ENCODE measurements at regions not wholly inside any gene's neighbourhood (a gene's known extent, or its start where the extent isn't known, plus 50 kb on each side); places are given as distances from the start of the nearest gene placed in this dataset.
"Not testable (repeated sequence)": the region's sequence is repeated elsewhere in the genome, so short reads cannot be mapped to it uniquely, and the experiment has no call there.

DNA sequence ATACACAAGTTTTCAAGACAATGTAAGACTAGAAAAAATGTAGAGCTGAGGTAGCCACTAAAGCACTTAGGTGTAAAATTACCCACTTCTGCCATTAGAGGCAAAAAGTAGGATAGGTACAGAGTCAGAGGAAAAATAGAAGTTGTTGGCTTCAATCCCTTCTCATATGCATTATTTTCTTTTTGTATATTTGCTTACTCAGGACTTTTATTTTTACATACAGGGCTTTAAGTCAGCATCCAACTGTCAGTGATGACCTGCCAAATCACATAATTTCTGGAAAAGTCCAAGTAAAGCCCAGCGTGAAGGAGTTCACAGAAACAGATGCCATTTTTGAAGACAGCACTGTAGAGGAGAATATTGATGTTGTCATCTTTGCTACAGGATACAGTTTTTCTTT lies 211.0 kb upstream of the POGK start:
- Histone ChIP-seq H3K79me2 (ENCODE audit: insufficient read depth) (no peaks in the 10 kb centered on the region), H3K27ac (no peak overlapping the region), H3K9me3 (ENCODE audit: low read depth) (no peaks in the 10 kb centered on the region)

DNA sequence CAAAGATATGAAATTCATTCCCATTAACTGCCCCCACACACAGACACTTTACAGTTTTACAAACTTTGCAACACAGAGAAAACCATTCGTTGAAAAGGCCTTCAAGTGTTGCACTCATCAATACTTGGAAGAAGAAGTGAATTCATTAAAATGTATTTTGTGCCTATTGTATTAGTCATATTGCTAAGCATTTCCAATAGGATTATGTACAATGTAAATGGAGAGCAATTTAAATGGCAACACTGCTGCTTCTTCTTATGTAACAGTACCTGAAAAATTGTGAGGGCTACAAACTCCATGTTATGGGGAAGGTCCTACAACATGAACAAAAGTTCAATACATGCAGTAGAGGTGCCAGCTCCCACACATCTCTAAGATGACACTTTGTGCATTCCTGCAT lies 209.3 kb upstream of the POGK start:
- H3K9ac ChIP-seq = no peak overlapping the region
- H3F3A ChIP-seq (ENCODE audit: insufficient read depth) = no peaks in the 10 kb centered on the region
- H2AFZ ChIP-seq = no peak overlapping the region
- 0% methylated on average over 1 of the region's 1 CpG for WGBS, 2 experiments (ENCODE audit: low coverage in 1 of 2, low lambda C conversion rate in 2 of 2, missing lambda C conversion rate in 2 of 2)
- H4K20me1 ChIP-seq (ENCODE audit: insufficient read depth) = no peaks in the 10 kb centered on the region
- no peaks in the 10 kb centered on the region for H3K27me3 ChIP-seq (replicated peaks; ENCODE audit: insufficient read depth)
- TF ChIP-seq EZH2phosphoT487 (IDR thresholded peaks at IDR 0.05; ENCODE audit: insufficient read depth, low read depth) = no peak
- TF ChIP-seq EZH2 (IDR thresholded peaks at IDR 0.05; ENCODE audit: insufficient read depth, poor library complexity, severe bottlenecking) = no peak
- no peak for DNase-seq
- H3K27ac ChIP-seq = no peak overlapping the region
- H3K4me3 ChIP-seq = no peak overlapping the region
- no peaks in the 10 kb centered on the region for H3K9me3 ChIP-seq (ENCODE audit: low read depth)
- H3K36me3 ChIP-seq (ENCODE audit: low read depth) = no peaks in the 10 kb centered on the region
- no peak overlapping the region for H3K4me2 ChIP-seq (ENCODE audit: unreplicated experiment)
- H3K79me2 ChIP-seq (ENCODE audit: insufficient read depth) = no peaks in the 10 kb centered on the region
- H3K9me2 ChIP-seq (ENCODE audit: insufficient read depth) = no peaks in the 10 kb centered on the region
- in situ Hi-C loops (cut with MboI) = no loop called here
- H3K4me1 ChIP-seq (ENCODE audit: insufficient read depth) = no peaks in the 10 kb centered on the region

More for the DNA sequence above, 211.0 kb upstream of the POGK start:
- H3K9ac ChIP-seq = no peak overlapping the region
- no peak overlapping the region for H3K4me3 ChIP-seq
- 9 to 13% methylated on average over 1 of the region's 1 CpG for WGBS, 2 experiments (ENCODE audit: low coverage in 1 of 2, low lambda C conversion rate in 2 of 2, missing lambda C conversion rate in 2 of 2)
- no peaks in the 10 kb centered on the region for H3K36me3 ChIP-seq (ENCODE audit: low read depth)
- no peak for DNase-seq
- TF ChIP-seq EZH2 (IDR thresholded peaks at IDR 0.05; ENCODE audit: insufficient read depth, poor library complexity, severe bottlenecking) = no peak
- TF ChIP-seq EZH2phosphoT487 (IDR thresholded peaks at IDR 0.05; ENCODE audit: insufficient read depth, low read depth) = no peak
- H3K27me3 ChIP-seq (replicated peaks; ENCODE audit: insufficient read depth) = no peaks in the 10 kb centered on the region
- no peaks in the 10 kb centered on the region for H3K4me1 ChIP-seq (ENCODE audit: insufficient read depth)
- H3K4me2 ChIP-seq (ENCODE audit: unreplicated experiment) = no peak overlapping the region
- no peaks in the 10 kb centered on the region for H3K9me2 ChIP-seq (ENCODE audit: insufficient read depth)
- no peaks in the 10 kb centered on the region for H4K20me1 ChIP-seq (ENCODE audit: insufficient read depth)
- no peaks in the 10 kb centered on the region for H3F3A ChIP-seq (ENCODE audit: insufficient read depth)
- in situ Hi-C loops (cut with MboI) = no loop called here
- H2AFZ ChIP-seq = no peak overlapping the region

DNA sequence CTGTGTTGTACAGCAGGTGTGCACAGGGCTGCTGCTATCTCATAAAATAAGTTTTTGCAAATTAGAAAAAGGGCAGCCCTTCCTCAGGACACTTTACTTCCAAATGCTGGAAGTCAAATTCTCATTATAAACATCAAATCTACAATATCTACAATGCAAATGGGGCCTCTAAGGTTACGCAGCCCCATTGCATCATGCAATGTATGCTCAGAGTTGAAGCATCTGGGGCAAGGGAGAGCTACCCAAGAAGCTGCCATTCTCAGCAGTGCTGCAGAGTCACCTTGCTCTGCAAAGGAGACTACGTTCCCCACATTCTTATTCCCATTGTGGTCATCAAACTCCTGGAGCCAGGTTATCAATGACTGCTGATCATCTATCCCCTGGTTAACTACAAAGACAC lies 208.9 kb upstream of the POGK start:
- Histone ChIP-seq H3K79me2 (ENCODE audit: insufficient read depth) (no peaks in the 10 kb centered on the region), H3K4me2 (ENCODE audit: unreplicated experiment) (no peak overlapping the region), H3K9me3 (ENCODE audit: low read depth) (no peaks in the 10 kb centered on the region), H3K27ac (no peak overlapping the region), H3K9me2 (ENCODE audit: insufficient read depth) (no peaks in the 10 kb centered on the region), H3K9ac (no peak overlapping the region), H3K27me3 (replicated peaks; ENCODE audit: insufficient read depth) (no peaks in the 10 kb centered on the region), H3K36me3 (ENCODE audit: low read depth) (no peaks in the 10 kb centered on the region), H4K20me1 (ENCODE audit: insufficient read depth) (no peaks in the 10 kb centered on the region), H3F3A (ENCODE audit: insufficient read depth) (no peaks in the 10 kb centered on the region), H3K4me3 (no peak overlapping the region), H3K4me1 (ENCODE audit: insufficient read depth) (no peaks in the 10 kb centered on the region), H2AFZ (no peak overlapping the region)
- WGBS, 2 experiments (ENCODE audit: low coverage in 1 of 2, low lambda C conversion rate in 2 of 2, missing lambda C conversion rate in 2 of 2) = 19 to 20% methylated on average over 2 of the region's 2 CpGs
- no peak for DNase-seq
- TF ChIP-seq EZH2 (IDR thresholded peaks at IDR 0.05; ENCODE audit: insufficient read depth, poor library complexity, severe bottlenecking) (no peak), EZH2phosphoT487 (IDR thresholded peaks at IDR 0.05; ENCODE audit: insufficient read depth, low read depth) (no peak)
- in situ Hi-C loops (cut with MboI) = no loop called here

DNA sequence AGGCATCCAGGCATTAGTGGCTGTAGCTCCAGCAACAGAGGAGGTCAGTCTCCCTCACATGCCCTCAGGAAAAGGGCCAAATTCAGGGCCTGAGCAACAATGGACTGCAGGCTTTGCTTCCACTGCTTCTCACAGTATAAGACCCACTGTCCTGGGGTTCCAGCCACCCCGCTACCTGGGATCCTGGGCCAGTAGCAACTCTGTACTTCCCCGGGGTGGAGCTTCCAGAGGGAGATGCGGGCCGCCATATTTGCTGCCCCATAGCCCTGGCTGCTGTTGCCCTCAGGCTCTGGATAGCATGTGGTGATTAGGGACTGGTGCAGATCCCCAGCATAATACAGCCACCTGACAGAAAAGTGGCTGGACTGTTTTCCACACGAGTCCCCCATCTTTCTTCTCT lies 201.1 kb upstream of the POGK start:
- H3K9me2 ChIP-seq (ENCODE audit: insufficient read depth) = no peaks in the 10 kb centered on the region
- H2AFZ ChIP-seq = no peak overlapping the region
- no peak overlapping the region for H3K4me2 ChIP-seq (ENCODE audit: unreplicated experiment)
- no peaks in the 10 kb centered on the region for H3F3A ChIP-seq (ENCODE audit: insufficient read depth)
- H3K27me3 ChIP-seq (replicated peaks; ENCODE audit: insufficient read depth) = no peaks in the 10 kb centered on the region
- H3K9me3 ChIP-seq (ENCODE audit: low read depth) = no peaks in the 10 kb centered on the region
- no peak overlapping the region for H3K4me3 ChIP-seq
- in situ Hi-C loops (cut with MboI) = no loop called here
- no peak for DNase-seq
- H3K36me3 ChIP-seq (ENCODE audit: low read depth) = no peaks in the 10 kb centered on the region
- TF ChIP-seq EZH2 (IDR thresholded peaks at IDR 0.05; ENCODE audit: insufficient read depth, poor library complexity, severe bottlenecking) = no peak
- no peak for TF ChIP-seq EZH2phosphoT487 (IDR thresholded peaks at IDR 0.05; ENCODE audit: insufficient read depth, low read depth)
- H3K9ac ChIP-seq = no peak overlapping the region
- H3K4me1 ChIP-seq (ENCODE audit: insufficient read depth) = no peaks in the 10 kb centered on the region
- no peaks in the 10 kb centered on the region for H3K79me2 ChIP-seq (ENCODE audit: insufficient read depth)
- WGBS, 2 experiments (ENCODE audit: low coverage in 1 of 2, low lambda C conversion rate in 2 of 2, missing lambda C conversion rate in 2 of 2) = 15 to 20% methylated on average over 5 of the region's 5 CpGs
- H3K27ac ChIP-seq = no peak overlapping the region
- no peaks in the 10 kb centered on the region for H4K20me1 ChIP-seq (ENCODE audit: insufficient read depth)

DNA sequence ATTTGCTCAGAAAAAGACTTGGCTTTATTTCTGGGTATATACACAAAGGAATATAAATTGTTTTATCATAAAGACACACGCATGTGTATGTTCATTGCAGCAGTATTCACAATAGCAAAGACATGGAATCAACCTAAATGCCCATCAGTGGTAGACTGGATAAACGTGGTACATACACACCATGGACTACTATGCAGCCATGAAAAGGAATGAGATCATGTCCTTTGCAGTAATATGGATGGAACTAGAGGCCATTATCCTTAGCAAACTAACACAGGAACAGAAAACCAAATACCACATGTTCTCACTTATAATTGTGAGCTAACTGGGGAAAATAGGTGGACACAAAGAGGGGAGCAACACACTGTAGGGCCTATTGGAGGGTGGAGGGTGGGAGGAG lies 182.0 kb upstream of the POGK start:
- H3K4me1 ChIP-seq (ENCODE audit: insufficient read depth); H3K36me3 ChIP-seq (ENCODE audit: low read depth); H3K9me3 ChIP-seq (ENCODE audit: low read depth); H3K4me3 ChIP-seq; H3F3A ChIP-seq (ENCODE audit: insufficient read depth); H3K9ac ChIP-seq; in situ Hi-C loops (cut with MboI); H3K4me2 ChIP-seq (ENCODE audit: unreplicated experiment); H2AFZ ChIP-seq; H4K20me1 ChIP-seq (ENCODE audit: insufficient read depth); H3K9me2 ChIP-seq (ENCODE audit: insufficient read depth); H3K79me2 ChIP-seq (ENCODE audit: insufficient read depth); DNase-seq; H3K27me3 ChIP-seq (replicated peaks; ENCODE audit: insufficient read depth); H3K27ac ChIP-seq: not testable (repeated sequence)
- WGBS, 2 experiments (ENCODE audit: low coverage in 1 of 2, low lambda C conversion rate in 2 of 2, missing lambda C conversion rate in 2 of 2) = 1 to 2% methylated on average over 2 of the region's 2 CpGs

DNA sequence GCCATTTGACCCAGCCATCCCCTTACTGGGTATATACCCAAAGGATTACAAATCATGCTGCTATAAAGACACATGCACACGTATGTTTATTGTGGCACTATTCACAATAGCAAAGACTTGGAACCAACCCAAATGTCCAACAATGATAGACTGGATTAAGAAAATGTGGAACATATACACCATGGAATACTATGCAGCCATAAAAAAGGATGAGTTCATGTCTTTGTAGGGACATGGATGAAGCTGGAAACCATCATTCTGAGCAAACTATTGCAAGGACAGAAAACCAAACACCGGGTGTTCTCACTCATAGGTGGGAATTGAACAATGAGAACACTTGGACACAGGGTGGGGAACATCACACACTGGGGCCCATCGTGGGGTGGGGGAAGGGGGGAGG lies 172.5 kb upstream of the POGK start:
- H3K27ac ChIP-seq; H3F3A ChIP-seq (ENCODE audit: insufficient read depth); H3K9ac ChIP-seq; H3K4me2 ChIP-seq (ENCODE audit: unreplicated experiment); H3K79me2 ChIP-seq (ENCODE audit: insufficient read depth); H3K4me3 ChIP-seq; H3K36me3 ChIP-seq (ENCODE audit: low read depth); H3K4me1 ChIP-seq (ENCODE audit: insufficient read depth); H3K9me3 ChIP-seq (ENCODE audit: low read depth); DNase-seq; H3K27me3 ChIP-seq (replicated peaks; ENCODE audit: insufficient read depth); in situ Hi-C loops (cut with MboI); H4K20me1 ChIP-seq (ENCODE audit: insufficient read depth); H2AFZ ChIP-seq; H3K9me2 ChIP-seq (ENCODE audit: insufficient read depth): not testable (repeated sequence)
- WGBS, 2 experiments (ENCODE audit: low coverage in 1 of 2, low lambda C conversion rate in 2 of 2, missing lambda C conversion rate in 2 of 2) = 30 to 35% methylated on average over 3 of the region's 3 CpGs

DNA sequence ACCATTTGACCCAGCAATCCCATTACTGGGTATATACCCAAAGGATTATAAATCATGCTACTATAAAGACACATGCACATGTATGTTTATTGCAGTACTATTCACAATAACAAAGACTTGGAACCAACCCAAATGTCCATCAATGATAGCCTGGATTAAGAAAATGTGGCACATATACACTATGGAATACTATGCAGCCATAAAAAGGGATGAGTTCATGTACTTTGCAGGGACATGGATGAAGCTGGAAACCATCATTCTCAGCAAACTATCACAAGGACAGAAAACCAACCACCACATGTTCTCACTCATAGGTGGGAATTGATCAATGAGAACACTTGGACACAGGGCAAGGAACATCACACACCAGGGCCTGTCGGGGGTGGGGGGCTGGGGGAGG lies 171.7 kb upstream of the POGK start:
- DNase-seq; H3K36me3 ChIP-seq (ENCODE audit: low read depth); H2AFZ ChIP-seq; H4K20me1 ChIP-seq (ENCODE audit: insufficient read depth); H3K27ac ChIP-seq; H3F3A ChIP-seq (ENCODE audit: insufficient read depth); H3K4me1 ChIP-seq (ENCODE audit: insufficient read depth); H3K9me2 ChIP-seq (ENCODE audit: insufficient read depth); H3K9ac ChIP-seq; H3K79me2 ChIP-seq (ENCODE audit: insufficient read depth); H3K9me3 ChIP-seq (ENCODE audit: low read depth); H3K27me3 ChIP-seq (replicated peaks; ENCODE audit: insufficient read depth); H3K4me3 ChIP-seq; H3K4me2 ChIP-seq (ENCODE audit: unreplicated experiment); in situ Hi-C loops (cut with MboI): not testable (repeated sequence)
- 0 to 9% methylated on average over 1 of the region's 1 CpG for WGBS, 2 experiments (ENCODE audit: low coverage in 1 of 2, low lambda C conversion rate in 2 of 2, missing lambda C conversion rate in 2 of 2)

Measured in GM23248 (cell line).